Suprapubic skin (tissue), 4 donors: ENCODE measurements at regions not wholly inside any gene's neighbourhood (a gene's known extent, or its start where the extent isn't known, plus 50 kb on each side); places are given as distances from the start of the nearest gene placed in this dataset.

Source experiments
- DNase-seq, 2 donors: peaks; one replicate each; pipeline ENCODE4 v3.0.0-alpha.2; 2019; ENCODE audit warnings: low spot score in 2 of 2
- H3K27ac ChIP-seq: fragments of 200-600 bp; sonication (generic); one replicate; pipeline ENCODE4 v1.5.1; 2019
- H3K27me3 ChIP-seq: fragments of 200-600 bp; sonication (generic); one replicate; pipeline ENCODE4 v1.5.1; 2019
- H3K36me3 ChIP-seq: fragments of 200-600 bp; sonication (generic); one replicate; pipeline ENCODE4 v1.5.1; 2019
- H3K4me1 ChIP-seq: fragments of 200-600 bp; sonication (generic); one replicate; pipeline ENCODE4 v1.5.1; 2019
- H3K4me3 ChIP-seq: fragments of 200-600 bp; sonication (generic); one replicate; pipeline ENCODE4 v1.5.1; 2019; ENCODE audit warnings: mild to moderate bottlenecking
- H3K9me3 ChIP-seq: fragments of 200-600 bp; sonication (generic); one replicate; pipeline ENCODE4 v1.5.1; 2019
- EP300 ChIP-seq: sonication (generic); formaldehyde crosslinking; IDR thresholded peaks from one replicate; pipeline ENCODE4 v1.6.1; 2017; ENCODE audit warnings: antibody characterized with exemption
- POLR2A ChIP-seq, 2 donors: fragments of 450-650 bp; IDR thresholded peaks; one replicate each; pipeline ENCODE4 v1.6.1; 2017; ENCODE audit warnings: antibody characterized with exemption in 2 of 2, mild to moderate bottlenecking in 2 of 2, moderate library complexity in 2 of 2
- POLR2AphosphoS5 ChIP-seq, 3 donors: sonication (generic); formaldehyde crosslinking; IDR thresholded peaks; one replicate each; pipeline ENCODE4 v1.6.1; 2017; ENCODE audit warnings: antibody characterized with exemption in 3 of 3
- WGBS: methylation state at CpG from one replicate; pipeline ENCODE4 v1.1.5; 2018; 5-methylcytosine and 5-hydroxymethylcytosine counted together
- TF ChIP-seq, protein P1 (sequence below), 2 donors: fragments of 200-600 bp in 1 of 2; fragments of 450-650 bp in 1 of 2; sonication (generic) in 1 of 2; IDR thresholded peaks; one replicate each; pipeline ENCODE4 v1.5.1; 2016 to 2019; ENCODE audit warnings: antibody characterized with exemption in 2 of 2, mild to moderate bottlenecking in 1 of 2, moderate library complexity in 1 of 2

DNA sequence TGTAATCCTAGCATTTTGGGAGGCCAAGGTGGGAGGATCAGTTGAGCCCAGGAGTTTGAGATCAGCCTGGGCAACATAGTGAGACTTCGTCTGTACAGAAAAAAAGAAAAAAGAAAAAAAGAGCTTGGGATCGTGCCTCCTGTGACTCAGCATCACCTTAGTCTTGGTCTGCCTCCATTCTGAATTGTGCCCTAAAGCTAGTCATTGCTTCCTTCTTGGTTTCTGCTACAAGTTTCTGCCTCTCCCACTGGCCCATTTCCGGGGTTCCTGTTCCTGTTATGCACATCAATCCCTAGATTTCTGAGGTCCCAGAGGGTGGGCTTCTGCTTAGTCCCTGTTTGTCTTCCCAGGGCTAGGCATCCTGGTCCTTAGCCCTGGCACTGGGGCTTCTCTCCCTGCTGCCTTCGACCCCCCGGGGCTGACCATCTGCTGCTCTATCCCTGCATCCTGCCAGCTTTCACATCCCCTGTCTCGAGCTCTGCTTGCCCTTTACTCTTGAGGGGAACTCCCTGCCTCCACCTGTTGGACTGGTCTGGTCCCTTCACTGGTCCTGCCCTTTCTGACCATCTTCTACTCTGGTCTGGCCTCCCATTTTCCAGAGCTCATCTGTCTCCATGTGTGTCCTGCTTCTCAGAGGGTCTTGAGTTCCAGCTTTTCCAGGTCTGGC, 77.5 kb upstream of the ESR1 start:
- H3K4me3 ChIP-seq: no peak overlapping the region
- TF ChIP-seq POLR2A (IDR thresholded peaks at IDR 0.05) (no peak), POLR2AphosphoS5 (IDR thresholded peaks at IDR 0.05) (no peak), EP300 (no peak)
- TF ChIP-seq, protein P1, sequence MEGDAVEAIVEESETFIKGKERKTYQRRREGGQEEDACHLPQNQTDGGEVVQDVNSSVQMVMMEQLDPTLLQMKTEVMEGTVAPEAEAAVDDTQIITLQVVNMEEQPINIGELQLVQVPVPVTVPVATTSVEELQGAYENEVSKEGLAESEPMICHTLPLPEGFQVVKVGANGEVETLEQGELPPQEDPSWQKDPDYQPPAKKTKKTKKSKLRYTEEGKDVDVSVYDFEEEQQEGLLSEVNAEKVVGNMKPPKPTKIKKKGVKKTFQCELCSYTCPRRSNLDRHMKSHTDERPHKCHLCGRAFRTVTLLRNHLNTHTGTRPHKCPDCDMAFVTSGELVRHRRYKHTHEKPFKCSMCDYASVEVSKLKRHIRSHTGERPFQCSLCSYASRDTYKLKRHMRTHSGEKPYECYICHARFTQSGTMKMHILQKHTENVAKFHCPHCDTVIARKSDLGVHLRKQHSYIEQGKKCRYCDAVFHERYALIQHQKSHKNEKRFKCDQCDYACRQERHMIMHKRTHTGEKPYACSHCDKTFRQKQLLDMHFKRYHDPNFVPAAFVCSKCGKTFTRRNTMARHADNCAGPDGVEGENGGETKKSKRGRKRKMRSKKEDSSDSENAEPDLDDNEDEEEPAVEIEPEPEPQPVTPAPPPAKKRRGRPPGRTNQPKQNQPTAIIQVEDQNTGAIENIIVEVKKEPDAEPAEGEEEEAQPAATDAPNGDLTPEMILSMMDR (IDR thresholded peaks at IDR 0.05): no peak
- H3K27ac ChIP-seq: no peak overlapping the region
- H3K9me3 ChIP-seq: no peaks in the 10 kb centered on the region
- H3K4me1 ChIP-seq: no peaks in the 10 kb centered on the region
- no peaks in the 10 kb centered on the region for H3K36me3 ChIP-seq
- no peaks in the 10 kb centered on the region for H3K27me3 ChIP-seq
- DNase-seq: no peak
- WGBS: 76% methylated on average over 6 of the region's 6 CpGs

DNA sequence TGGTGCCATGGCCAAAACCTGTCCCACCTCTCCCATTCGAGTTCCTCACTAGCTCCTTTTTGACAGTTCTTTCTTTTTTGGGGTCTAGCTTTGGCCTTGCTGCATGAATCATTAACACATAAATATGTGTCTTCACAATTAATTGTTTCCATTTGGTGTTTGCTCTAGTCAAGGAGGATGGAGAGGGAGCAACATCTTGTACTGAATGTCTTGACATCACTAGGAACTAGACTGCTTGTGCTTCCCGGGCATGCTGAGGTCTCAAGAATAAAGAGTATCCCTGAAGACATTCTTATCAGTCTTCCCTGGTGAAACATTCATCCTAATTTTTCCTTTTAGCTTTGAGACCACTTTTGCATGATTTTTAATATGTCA, 77.0 kb upstream of the ESR1 start:
- Histone ChIP-seq H3K36me3 (no peaks in the 10 kb centered on the region), H3K27me3 (no peaks in the 10 kb centered on the region), H3K27ac (no peak overlapping the region), H3K4me3 (no peak overlapping the region), H3K4me1 (no peaks in the 10 kb centered on the region), H3K9me3 (no peaks in the 10 kb centered on the region)
- no peak for DNase-seq
- TF ChIP-seq, protein P1 (IDR thresholded peaks at IDR 0.05): no peak
- TF ChIP-seq POLR2A (IDR thresholded peaks at IDR 0.05) (no peak), POLR2AphosphoS5 (IDR thresholded peaks at IDR 0.05) (no peak), EP300 (no peak)
- 72% methylated on average over 2 of the region's 2 CpGs for WGBS

DNA sequence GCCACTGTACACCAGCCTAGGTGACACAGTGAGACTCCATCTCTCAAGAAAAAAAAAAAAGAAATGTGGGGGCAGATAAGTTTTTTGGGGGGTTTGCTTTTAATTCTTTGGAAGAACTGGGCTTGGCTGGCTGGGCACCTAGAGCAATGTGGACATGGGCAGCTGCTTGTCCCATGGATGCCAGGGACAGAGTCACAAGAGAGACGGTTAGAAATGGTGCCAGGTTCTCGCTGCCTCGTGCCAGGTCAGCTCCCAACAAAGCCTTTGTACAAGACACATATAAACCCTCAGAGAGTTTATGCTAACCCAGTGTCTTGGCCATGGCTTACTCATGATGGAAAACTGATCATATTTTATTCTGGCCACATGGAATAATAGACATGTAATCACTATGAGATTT, 76.2 kb upstream of the ESR1 start:
- Histone ChIP-seq H3K9me3 (no peaks in the 10 kb centered on the region), H3K36me3 (no peaks in the 10 kb centered on the region), H3K27ac (no peak overlapping the region), H3K4me3 (no peak overlapping the region), H3K4me1 (no peaks in the 10 kb centered on the region), H3K27me3 (no peaks in the 10 kb centered on the region)
- no peak for DNase-seq
- 88% methylated on average over 3 of the region's 3 CpGs for WGBS
- no peak for TF ChIP-seq POLR2A (IDR thresholded peaks at IDR 0.05)
- TF ChIP-seq, protein P1 (IDR thresholded peaks at IDR 0.05): no peak
- TF ChIP-seq POLR2AphosphoS5 (IDR thresholded peaks at IDR 0.05): no peak
- no peak for TF ChIP-seq EP300

DNA sequence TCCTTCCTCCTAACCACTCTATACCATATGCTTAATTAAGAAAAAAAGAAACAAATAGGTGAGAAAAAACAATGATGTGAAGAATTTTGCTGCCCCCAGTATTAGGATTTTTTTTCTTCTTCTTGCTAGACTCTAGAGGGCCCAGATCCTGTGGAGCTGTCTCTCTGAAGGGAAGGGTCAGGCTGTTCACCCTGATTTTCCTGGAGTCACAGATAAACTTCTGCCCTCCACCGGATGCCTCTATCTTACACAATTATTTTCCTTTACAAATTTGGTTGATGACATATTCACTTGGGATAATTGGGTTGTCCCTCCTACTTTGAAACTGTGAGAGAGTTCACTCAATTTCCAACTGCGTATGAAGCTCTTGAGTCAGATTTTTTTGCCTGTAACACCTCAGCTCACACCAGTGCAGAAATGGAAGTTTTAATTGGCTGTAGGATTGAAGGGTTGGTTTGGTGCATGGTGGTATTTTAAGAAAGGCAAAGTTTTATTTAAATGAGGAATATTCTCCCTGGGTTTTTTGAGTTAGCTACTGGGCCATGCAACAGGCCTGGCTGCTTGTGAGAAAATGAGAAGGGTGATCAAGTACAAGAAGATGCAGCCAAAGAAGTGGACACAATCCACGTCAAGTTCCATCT, 73.7 kb upstream of the ESR1 start:
- Histone ChIP-seq H3K27ac (no peak overlapping the region), H3K4me1 (no peaks in the 10 kb centered on the region), H3K9me3 (no peaks in the 10 kb centered on the region), H3K4me3 (no peak overlapping the region), H3K27me3 (no peaks in the 10 kb centered on the region), H3K36me3 (no peaks in the 10 kb centered on the region)
- 81% methylated on average over 3 of the region's 3 CpGs for WGBS
- TF ChIP-seq EP300 (no peak), POLR2A (IDR thresholded peaks at IDR 0.05) (no peak), POLR2AphosphoS5 (IDR thresholded peaks at IDR 0.05) (no peak)
- TF ChIP-seq, protein P1 (IDR thresholded peaks at IDR 0.05): no peak
- no peak for DNase-seq

DNA sequence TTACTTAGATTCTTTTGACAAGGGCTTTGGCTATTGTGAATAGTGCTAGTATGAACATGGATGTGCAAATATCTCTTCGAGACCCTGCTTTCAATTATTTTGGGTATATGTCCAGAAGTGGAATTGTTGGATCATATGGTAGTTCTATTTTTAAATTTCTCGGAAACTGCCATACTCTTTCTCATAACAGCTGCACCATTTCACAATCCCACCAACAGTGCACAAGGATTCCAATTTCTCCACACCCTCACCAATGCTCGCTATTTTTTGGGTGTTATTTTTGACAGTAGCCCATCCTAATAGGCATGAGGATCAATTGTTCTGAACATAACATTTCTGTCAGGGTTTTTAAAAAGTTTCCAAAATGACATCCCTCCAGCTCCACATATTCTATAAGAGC, 69.2 kb upstream of the ESR1 start:
- Histone ChIP-seq H3K4me1 (no peaks in the 10 kb centered on the region), H3K36me3 (no peaks in the 10 kb centered on the region), H3K27me3 (no peaks in the 10 kb centered on the region), H3K4me3 (no peak overlapping the region), H3K27ac (no peak overlapping the region), H3K9me3 (no peaks in the 10 kb centered on the region)
- WGBS: 58% methylated on average over 3 of the region's 3 CpGs
- no peak for DNase-seq
- TF ChIP-seq, protein P1 (IDR thresholded peaks at IDR 0.05): no peak
- TF ChIP-seq POLR2A (IDR thresholded peaks at IDR 0.05) (no peak), EP300 (no peak), POLR2AphosphoS5 (IDR thresholded peaks at IDR 0.05) (no peak)
